CD14-positive monocyte (primary cell): ENCODE measurements at regions not wholly inside any gene's neighbourhood (a gene's known extent, or its start where the extent isn't known, plus 50 kb on each side); places are given as distances from the start of the nearest gene placed in this dataset.

Experiments
- DNase-seq, 3 donors: peaks; one replicate each; pipeline ENCODE4 v3.0.0-alpha.2; 2011 to 2022
- H2AFZ ChIP-seq: 2 replicates; pipeline ENCODE4 v1.6.0; 2012; ENCODE audit warnings: mild to moderate bottlenecking, low read depth, low read length, inconsistent platforms; ENCODE audit not compliant: insufficient read depth, poor library complexity, severe bottlenecking
- H3K27ac ChIP-seq, 2 donors: 1 replicate in 1 of 2; 2 replicates in 1 of 2; pipeline ENCODE4 v1.5.1; 2012 to 2013; ENCODE audit warnings: low read length in 2 of 2, control low read depth in 1 of 2, inconsistent platforms in 1 of 2, low read depth in 1 of 2, mild to moderate bottlenecking in 1 of 2
- H3K27me3 ChIP-seq, 2 donors: one replicate each; pipeline versions ENCODE4 v1.6.0 to v1.6.1; 2011 to 2013; ENCODE audit warnings: low read length in 2 of 2; ENCODE audit not compliant: control insufficient read depth in 2 of 2, insufficient read depth in 2 of 2
- H3K36me3 ChIP-seq, 2 donors: replicated peaks in 1 of 2; 1 replicate in 1 of 2; 2 replicates in 1 of 2; pipeline versions ENCODE4 v1.5.1 to v1.6.1; 2012 to 2013; ENCODE audit warnings: low read length in 2 of 2, control low read depth in 1 of 2, inconsistent platforms in 1 of 2, mild to moderate bottlenecking in 1 of 2; ENCODE audit not compliant: insufficient read depth in 2 of 2, control insufficient read depth in 1 of 2
- H3K4me1 ChIP-seq, 2 donors: 1 replicate in 1 of 2; 2 replicates in 1 of 2; pipeline versions ENCODE4 v1.5.1 to v1.6.1; 2012 to 2013; ENCODE audit warnings: low read length in 2 of 2, control low read depth in 1 of 2, inconsistent platforms in 1 of 2, mild to moderate bottlenecking in 1 of 2, moderate library complexity in 1 of 2; ENCODE audit not compliant: insufficient read depth in 2 of 2, control insufficient read depth in 1 of 2
- H3K4me2 ChIP-seq: replicated peaks from 2 replicates; pipeline ENCODE3; 2012; ENCODE audit warnings: low read length, moderate library complexity, mild to moderate bottlenecking; ENCODE audit not compliant: poor library complexity, severe bottlenecking; ENCODE audit errors: extremely low read depth
- H3K4me3 ChIP-seq, 3 experiments: fragments of 200-600 bp in 1 of 3; sonication (generic) in 1 of 3; replicated peaks in 1 of 3; 1 replicate in 2 of 3; 2 replicates in 1 of 3; pipeline ENCODE4 v1.5.1; 2011 to 2013; ENCODE audit warnings: low read length in 3 of 3, mild to moderate bottlenecking in 3 of 3, control low read depth in 2 of 3, low read depth in 2 of 3, inconsistent platforms in 1 of 3, moderate library complexity in 1 of 3
- H3K79me2 ChIP-seq: 2 replicates; pipeline ENCODE4 v1.6.0; 2012; ENCODE audit warnings: mild to moderate bottlenecking, control low read depth, inconsistent platforms, low read length, moderate library complexity; ENCODE audit not compliant: insufficient read depth
- H3K9ac ChIP-seq: 2 replicates; pipeline ENCODE4 v1.6.0; 2017; ENCODE audit warnings: low read length, mild to moderate bottlenecking; ENCODE audit not compliant: insufficient read depth, poor library complexity, severe bottlenecking
- H3K9me3 ChIP-seq, 2 donors: replicated peaks in 1 of 2; 1 replicate in 1 of 2; 2 replicates in 1 of 2; pipeline versions ENCODE4 v1.5.1 to v1.6.1; 2012 to 2013; ENCODE audit warnings: low read length in 2 of 2, control low read depth in 1 of 2; ENCODE audit not compliant: control insufficient read depth in 1 of 2, insufficient read depth in 1 of 2
- H4K20me1 ChIP-seq: 2 replicates; pipeline ENCODE4 v1.6.0; 2012; ENCODE audit warnings: mild to moderate bottlenecking, low read length, control low read depth, moderate library complexity; ENCODE audit not compliant: insufficient read depth
- H3K27ac Mint-ChIP-seq, 7 donors: one replicate each; pipeline ENCODE4 v1.8.0; 2020; ENCODE audit warnings: mild to moderate bottlenecking in 7 of 7, mixed read lengths in 7 of 7, moderate library complexity in 6 of 7, inconsistent platforms in 2 of 7
- H3K27me3 Mint-ChIP-seq, 3 donors: one replicate each; pipeline ENCODE4 v1.8.0; 2021 to 2022; ENCODE audit warnings: low read depth in 3 of 3, mild to moderate bottlenecking in 3 of 3, mixed read lengths in 3 of 3, moderate library complexity in 3 of 3, inconsistent platforms in 1 of 3
- H3K36me3 Mint-ChIP-seq, 2 donors: one replicate each; pipeline ENCODE4 v1.8.0; 2020; ENCODE audit warnings: mixed read lengths in 2 of 2, inconsistent platforms in 1 of 2, mild to moderate bottlenecking in 1 of 2
- H3K4me1 Mint-ChIP-seq: one replicate; pipeline ENCODE4 v1.8.0; 2020; ENCODE audit warnings: mild to moderate bottlenecking, mixed read lengths
- H3K4me3 Mint-ChIP-seq, 2 donors: one replicate each; pipeline ENCODE4 v1.8.0; 2020; ENCODE audit warnings: mild to moderate bottlenecking in 2 of 2, mixed read lengths in 2 of 2, moderate library complexity in 1 of 2
- H3K9me3 Mint-ChIP-seq, 7 donors: one replicate each; pipeline ENCODE4 v1.8.0; 2020 to 2022; ENCODE audit warnings: mixed read lengths in 7 of 7, mild to moderate bottlenecking in 6 of 7, moderate library complexity in 6 of 7, inconsistent platforms in 2 of 7
- CTCF ChIP-seq: fragments of 200-600 bp; IDR thresholded peaks from one replicate; pipeline ENCODE4 v1.8.0; 2022; ENCODE audit warnings: antibody characterized with exemption, mild to moderate bottlenecking
- WGBS: methylation state at CpG from one replicate; pipeline ENCODE4 v1.1.5; 2013; ENCODE audit warnings: missing lambda C conversion rate; ENCODE audit not compliant: insufficient coverage; 5-methylcytosine and 5-hydroxymethylcytosine counted together
- intact Hi-C, 2 donors: fragments of 100-400 bp; cut with micrococcal nuclease; formaldehyde crosslinking; loops; one replicate each; pipeline versions ENCODE4 v1.15.0 to v1.15.1; 2023

DNA sequence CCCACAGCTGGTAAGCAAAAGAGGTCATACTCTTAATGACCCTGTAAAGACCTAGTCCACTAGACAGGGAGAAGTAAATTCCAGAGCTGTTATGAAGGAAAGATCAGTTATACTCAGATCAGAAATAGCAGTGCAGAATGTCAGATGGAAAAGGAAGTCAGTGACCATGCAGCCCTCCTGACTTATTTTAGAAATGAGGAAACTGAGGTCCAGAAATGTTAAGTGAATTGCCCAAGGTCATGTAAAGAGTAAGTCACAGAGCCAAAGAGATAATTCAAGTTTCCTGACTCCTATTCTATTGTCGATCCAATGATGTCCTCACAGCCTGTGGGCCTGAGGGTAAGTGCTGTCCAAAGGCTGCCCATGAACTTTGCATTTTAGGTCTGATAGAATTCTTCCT, 214.9 kb upstream of the IL12B start:
- H3K4me1 Mint-ChIP-seq, result peaks cover 25% of the 10 kb centered on the region
- 0% methylated on average over 1 of the region's 1 CpG for WGBS
- H3K27me3 Mint-ChIP-seq, result peaks cover 0 to 3% (median 2%) of the 10 kb centered on the region in 3 donors
- Histone ChIP-seq H2AFZ (no peak overlapping the region), H3K27me3 (no peaks in the 10 kb centered on the region), H3K4me1 (peaks cover 8 to 19% of the 10 kb centered on the region in 2 donors), H3K9ac (no peak overlapping the region), H3K4me3 (no peak overlapping the region), H3K4me2 (no peak overlapping the region), H3K9me3 (peaks cover 0 to 5% of the 10 kb centered on the region in 2 donors), H3K36me3 (no peaks in the 10 kb centered on the region), H4K20me1 (no peaks in the 10 kb centered on the region), H3K79me2 (no peaks in the 10 kb centered on the region), H3K27ac (no peak overlapping the region)
- no peak overlapping the region for H3K4me3 Mint-ChIP-seq
- peaks cover 4 to 8% (median 7%) of the 10 kb centered on the region in 7 donors for H3K9me3 Mint-ChIP-seq
- H3K27ac Mint-ChIP-seq, result peak overlapping the region in 1 of 7 donors; percentile 77
- H3K36me3 Mint-ChIP-seq, result no peaks in the 10 kb centered on the region
- peak in 1 of 3 donors; percentile 10 for DNase-seq
- intact Hi-C loops, result no loop called here
- no peak for TF ChIP-seq CTCF

- no peaks in the 10 kb centered on the region for H3K36me3 ChIP-seq
- H3K79me2 ChIP-seq, result no peaks in the 10 kb centered on the region
- no peaks in the 10 kb centered on the region for H3K27me3 ChIP-seq
- H3K27ac ChIP-seq, result no peak overlapping the region
- H4K20me1 ChIP-seq, result no peaks in the 10 kb centered on the region
- H3K9me3 ChIP-seq, result peaks cover 0 to 5% of the 10 kb centered on the region in 2 donors
- H3K27me3 Mint-ChIP-seq, result peaks cover 0 to 2% (median 2%) of the 10 kb centered on the region in 3 donors
- H3K4me2 ChIP-seq, result no peak overlapping the region
- intact Hi-C loops, result no loop called here
- no peak overlapping the region for H3K4me3 ChIP-seq
- no peak for DNase-seq
- no peak overlapping the region for H3K9ac ChIP-seq
- no peak overlapping the region for H3K4me3 Mint-ChIP-seq
- H3K9me3 Mint-ChIP-seq, result peaks cover 4 to 8% (median 7%) of the 10 kb centered on the region in 7 donors
- H3K4me1 Mint-ChIP-seq, result peaks cover 25% of the 10 kb centered on the region
- no peak for TF ChIP-seq CTCF
- no peak overlapping the region for H2AFZ ChIP-seq
- H3K36me3 Mint-ChIP-seq, result no peaks in the 10 kb centered on the region
- WGBS, result no CpG with 5 or more reads among the region's 3 CpGs
- no peak overlapping the region for H3K27ac Mint-ChIP-seq
- peaks cover 8 to 19% of the 10 kb centered on the region in 2 donors for H3K4me1 ChIP-seq
Observed at GRCh38 chr5:159547466-159548195, 217.3 kb upstream of the IL12B start.
